ENCODE measurements at regions not wholly inside any gene's neighbourhood (a gene's known extent, or its start where the extent isn't known, plus 50 kb on each side); places are given as distances from the start of the nearest gene placed in this dataset.
"Not testable (repeated sequence)": the region's sequence is repeated elsewhere in the genome, so short reads cannot be mapped to it uniquely, and the experiment has no call there.

DNA sequence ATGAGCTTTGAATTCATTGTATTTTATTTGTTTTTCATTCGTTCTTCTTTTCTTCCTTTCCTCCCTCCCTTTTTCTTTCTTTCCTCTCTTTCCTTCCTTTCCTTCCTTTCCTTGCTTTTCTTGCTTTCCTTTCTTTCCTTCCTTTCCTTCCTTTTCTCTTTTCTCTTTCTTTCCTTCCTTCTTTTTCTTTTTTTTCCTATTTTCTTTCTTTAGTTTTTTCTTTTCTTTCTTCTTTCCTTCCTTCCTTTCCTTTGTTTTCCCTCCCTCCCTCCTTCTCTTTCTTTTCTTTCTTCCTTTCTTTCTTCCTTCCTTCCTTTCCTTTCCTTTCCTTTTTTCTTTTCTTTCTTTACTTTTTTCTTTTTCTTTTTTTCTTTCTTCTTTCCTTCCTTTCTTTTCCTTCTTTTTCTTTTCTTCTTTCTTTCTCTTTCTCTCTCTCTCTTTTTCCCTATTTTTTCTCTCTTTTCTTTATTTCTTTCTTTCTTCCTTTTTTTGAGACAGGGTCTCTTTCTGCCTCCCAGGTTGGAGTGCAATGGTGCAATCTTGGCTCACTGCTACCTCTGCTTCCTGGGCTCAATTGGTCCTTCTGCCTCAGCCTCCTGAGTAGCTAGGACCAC lies 357.1 kb upstream of the PRR16 start:
- no peaks in the 10 kb centered on the region for H3K36me3 ChIP-seq
- no peak overlapping the region for H3K4me3 ChIP-seq
- H3K4me1 ChIP-seq, result no peaks in the 10 kb centered on the region
- no peak for ATAC-seq
- TF ChIP-seq, protein P1, sequence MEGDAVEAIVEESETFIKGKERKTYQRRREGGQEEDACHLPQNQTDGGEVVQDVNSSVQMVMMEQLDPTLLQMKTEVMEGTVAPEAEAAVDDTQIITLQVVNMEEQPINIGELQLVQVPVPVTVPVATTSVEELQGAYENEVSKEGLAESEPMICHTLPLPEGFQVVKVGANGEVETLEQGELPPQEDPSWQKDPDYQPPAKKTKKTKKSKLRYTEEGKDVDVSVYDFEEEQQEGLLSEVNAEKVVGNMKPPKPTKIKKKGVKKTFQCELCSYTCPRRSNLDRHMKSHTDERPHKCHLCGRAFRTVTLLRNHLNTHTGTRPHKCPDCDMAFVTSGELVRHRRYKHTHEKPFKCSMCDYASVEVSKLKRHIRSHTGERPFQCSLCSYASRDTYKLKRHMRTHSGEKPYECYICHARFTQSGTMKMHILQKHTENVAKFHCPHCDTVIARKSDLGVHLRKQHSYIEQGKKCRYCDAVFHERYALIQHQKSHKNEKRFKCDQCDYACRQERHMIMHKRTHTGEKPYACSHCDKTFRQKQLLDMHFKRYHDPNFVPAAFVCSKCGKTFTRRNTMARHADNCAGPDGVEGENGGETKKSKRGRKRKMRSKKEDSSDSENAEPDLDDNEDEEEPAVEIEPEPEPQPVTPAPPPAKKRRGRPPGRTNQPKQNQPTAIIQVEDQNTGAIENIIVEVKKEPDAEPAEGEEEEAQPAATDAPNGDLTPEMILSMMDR (IDR thresholded peaks at IDR 0.05), result no peak
- H3K27ac ChIP-seq, result no peak overlapping the region
- no peak for DNase-seq
- no peaks in the 10 kb centered on the region for H3K9me3 ChIP-seq
- intact Hi-C loops (cut with DNase I), result no loop called here
- H3K27me3 ChIP-seq, result no peaks in the 10 kb centered on the region

DNA sequence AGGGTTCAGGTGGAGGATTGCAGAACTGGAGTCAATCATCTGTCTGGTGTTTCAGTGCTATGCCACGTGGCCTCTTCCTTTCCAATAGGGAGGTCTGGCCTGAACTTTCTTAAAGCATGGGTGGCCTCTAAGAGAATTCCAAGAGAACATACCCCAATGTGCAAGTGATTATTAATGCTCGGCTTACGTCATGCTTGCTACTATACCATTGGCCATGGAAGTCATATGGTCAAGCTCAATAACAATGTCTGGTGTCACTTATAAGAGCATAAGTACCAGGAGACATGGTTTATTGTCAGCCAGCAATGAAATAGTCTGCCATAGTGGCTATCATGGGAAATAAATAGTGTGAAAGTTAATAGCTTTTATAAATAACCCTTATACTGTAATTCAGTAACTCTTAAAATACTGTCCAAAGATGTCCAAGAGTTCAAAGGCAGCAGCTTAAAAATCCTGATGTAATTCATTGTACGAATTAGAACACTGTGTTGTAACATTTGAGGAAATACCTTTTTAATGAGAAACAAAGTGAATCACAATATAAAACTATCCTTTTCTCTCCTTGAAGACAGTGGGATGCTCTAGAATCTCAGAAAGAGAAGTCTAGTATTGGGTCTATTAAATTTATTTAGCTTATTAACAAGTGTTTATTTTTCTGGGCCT lies 355.4 kb upstream of the PRR16 start:
- ATAC-seq (no peak), DNase-seq (no peak)
- Histone ChIP-seq H3K36me3 (no peaks in the 10 kb centered on the region), H3K9me3 (no peaks in the 10 kb centered on the region), H3K27ac (no peak overlapping the region), H3K4me3 (no peak overlapping the region), H3K4me1 (no peaks in the 10 kb centered on the region), H3K27me3 (no peaks in the 10 kb centered on the region)
- TF ChIP-seq, protein P1 (IDR thresholded peaks at IDR 0.05), result no peak
- intact Hi-C loops (cut with DNase I), result no loop called here

DNA sequence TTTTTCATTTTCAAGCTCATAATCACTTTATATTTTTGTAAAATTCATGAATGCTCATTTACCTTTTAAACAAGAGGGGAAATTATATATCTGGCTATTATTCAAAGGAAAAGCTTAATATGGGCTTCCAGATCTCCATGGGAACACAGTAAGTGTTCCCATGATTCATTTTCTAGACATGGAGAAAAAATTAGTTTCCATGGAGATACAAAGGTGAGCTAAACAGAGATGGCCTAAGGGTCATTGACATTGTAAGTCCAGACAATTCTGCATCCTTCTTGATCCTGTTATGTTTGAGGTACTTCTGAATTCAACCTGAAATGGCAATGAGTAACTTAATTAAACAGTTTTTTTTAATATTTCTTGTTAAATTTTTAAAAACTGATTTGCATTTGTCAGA lies 341.4 kb upstream of the PRR16 start:
- Histone ChIP-seq H3K27ac (no peak overlapping the region), H3K4me1 (no peaks in the 10 kb centered on the region), H3K9me3 (no peaks in the 10 kb centered on the region), H3K4me3 (no peak overlapping the region), H3K36me3 (no peaks in the 10 kb centered on the region), H3K27me3 (no peaks in the 10 kb centered on the region)
- DNase-seq, result no peak
- intact Hi-C loops (cut with DNase I), result no loop called here
- TF ChIP-seq, protein P1 (IDR thresholded peaks at IDR 0.05), result no peak
- ATAC-seq, result no peak

DNA sequence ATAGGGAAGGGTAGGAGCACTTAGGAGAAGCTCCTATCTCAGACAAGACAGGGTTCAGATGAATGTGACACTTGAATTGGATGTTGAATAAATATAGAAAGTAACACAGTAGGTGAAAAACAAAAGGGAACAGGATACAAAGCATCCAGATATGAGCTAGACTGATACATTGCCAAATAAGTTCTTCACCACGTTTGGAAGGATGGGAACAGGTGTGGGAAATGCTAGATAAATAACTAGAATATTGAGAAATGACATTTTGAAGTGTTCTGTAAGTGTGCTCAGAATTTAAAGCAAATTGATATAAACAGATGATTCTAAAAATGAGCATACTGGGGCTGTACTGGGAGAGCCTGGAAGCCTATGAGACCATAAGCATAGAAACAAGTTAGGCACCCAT lies 340.1 kb upstream of the PRR16 start:
- no peak for ATAC-seq
- TF ChIP-seq, protein P1 (IDR thresholded peaks at IDR 0.05), result no peak
- Histone ChIP-seq H3K9me3 (no peaks in the 10 kb centered on the region), H3K36me3 (no peaks in the 10 kb centered on the region), H3K4me3 (no peak overlapping the region), H3K27ac (no peak overlapping the region), H3K27me3 (no peaks in the 10 kb centered on the region), H3K4me1 (no peaks in the 10 kb centered on the region)
- intact Hi-C loops (cut with DNase I), result no loop called here
- no peak for DNase-seq

DNA sequence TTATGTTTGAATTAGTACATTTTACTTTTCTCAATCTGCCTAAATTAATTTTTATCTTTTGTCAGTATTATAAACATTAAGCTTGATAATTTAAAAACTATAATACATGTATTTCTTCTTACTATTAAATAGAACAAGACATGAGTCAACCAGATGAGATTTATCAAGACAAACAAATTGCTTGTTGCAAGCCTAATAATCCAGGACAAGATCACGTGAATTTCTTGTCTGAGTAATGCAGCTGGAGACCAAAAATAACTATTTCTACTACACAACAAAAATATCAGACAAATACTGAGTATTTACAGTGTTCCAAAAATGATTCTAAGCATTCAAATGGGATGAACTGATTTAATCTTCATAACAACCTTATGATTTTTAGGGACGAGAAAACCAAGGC lies 339.1 kb upstream of the PRR16 start:
- no peaks in the 10 kb centered on the region for H3K9me3 ChIP-seq
- no peaks in the 10 kb centered on the region for H3K27me3 ChIP-seq
- H3K4me1 ChIP-seq, result no peaks in the 10 kb centered on the region
- no peak for DNase-seq
- ATAC-seq, result no peak
- TF ChIP-seq, protein P1 (IDR thresholded peaks at IDR 0.05), result no peak
- H3K27ac ChIP-seq, result no peak overlapping the region
- intact Hi-C loops (cut with DNase I), result no loop called here
- H3K36me3 ChIP-seq, result no peaks in the 10 kb centered on the region
- H3K4me3 ChIP-seq, result no peak overlapping the region

DNA sequence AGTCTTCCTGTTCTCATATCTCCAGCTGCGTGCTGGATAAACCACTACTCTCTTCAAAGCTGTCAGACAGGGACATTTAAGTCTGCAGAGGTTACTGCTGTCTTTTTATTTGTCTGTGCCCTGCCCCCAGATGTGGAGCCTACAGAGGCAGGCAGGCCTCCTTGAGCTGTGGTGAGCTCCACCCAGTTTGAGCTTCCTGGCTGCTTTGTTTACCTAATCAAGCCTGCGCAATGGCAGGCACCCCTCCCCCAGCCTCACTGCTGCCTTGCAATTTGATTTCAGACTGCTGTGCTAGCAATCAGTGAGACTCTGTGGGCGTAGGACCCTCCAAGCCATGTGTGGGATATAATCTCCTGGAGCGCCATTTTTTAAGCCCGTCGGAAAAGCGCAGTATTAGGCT lies 331.8 kb upstream of the PRR16 start:
- H3K27ac ChIP-seq; H3K4me1 ChIP-seq; H3K36me3 ChIP-seq; intact Hi-C loops (cut with DNase I); DNase-seq; ATAC-seq; H3K27me3 ChIP-seq; H3K4me3 ChIP-seq; H3K9me3 ChIP-seq: not testable (repeated sequence)

Measured in upper lobe of right lung (tissue), 1 donor.